VCaP (cell line): ENCODE measurements at regions not wholly inside any gene's neighbourhood (a gene's known extent, or its start where the extent isn't known, plus 50 kb on each side); places are given as distances from the start of the nearest gene placed in this dataset.

Experiments
- H3K27ac ChIP-seq: fragments of 450-650 bp; 2 replicates; pipeline ENCODE4 v1.5.1; 2017
- TF ChIP-seq, protein P1 (sequence below): fragments of 450-650 bp; conservative IDR thresholded peaks from 2 replicates; pipeline ENCODE4 v1.5.1; 2017; ENCODE audit warnings: mild to moderate bottlenecking, moderate library complexity

DNA sequence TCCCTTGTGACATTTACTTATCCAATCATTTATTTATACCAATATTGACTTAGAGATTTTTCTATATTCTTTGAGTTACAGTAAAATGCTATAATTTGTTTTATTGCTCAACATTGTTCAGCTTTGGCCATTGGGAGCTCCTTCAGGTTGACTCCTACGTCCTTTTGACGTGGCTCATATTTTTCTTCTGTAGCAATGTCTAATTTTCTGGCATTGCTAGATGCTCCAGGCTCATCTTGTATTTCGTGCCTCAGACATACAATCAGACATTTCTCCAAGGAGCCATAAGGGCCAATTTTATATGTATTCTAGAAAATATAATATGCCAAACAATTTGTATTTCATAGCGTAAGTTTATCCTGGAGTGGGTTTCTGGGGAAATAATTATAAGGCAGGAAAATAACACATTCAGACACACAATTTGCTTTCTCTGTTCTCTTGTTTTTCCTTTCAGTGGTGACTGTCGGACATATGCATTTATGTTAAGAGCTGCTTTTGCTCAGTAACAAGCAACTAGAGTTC, 355.1 kb upstream of the MON1B start:
- no peak overlapping the region for H3K27ac ChIP-seq
- TF ChIP-seq, protein P1, sequence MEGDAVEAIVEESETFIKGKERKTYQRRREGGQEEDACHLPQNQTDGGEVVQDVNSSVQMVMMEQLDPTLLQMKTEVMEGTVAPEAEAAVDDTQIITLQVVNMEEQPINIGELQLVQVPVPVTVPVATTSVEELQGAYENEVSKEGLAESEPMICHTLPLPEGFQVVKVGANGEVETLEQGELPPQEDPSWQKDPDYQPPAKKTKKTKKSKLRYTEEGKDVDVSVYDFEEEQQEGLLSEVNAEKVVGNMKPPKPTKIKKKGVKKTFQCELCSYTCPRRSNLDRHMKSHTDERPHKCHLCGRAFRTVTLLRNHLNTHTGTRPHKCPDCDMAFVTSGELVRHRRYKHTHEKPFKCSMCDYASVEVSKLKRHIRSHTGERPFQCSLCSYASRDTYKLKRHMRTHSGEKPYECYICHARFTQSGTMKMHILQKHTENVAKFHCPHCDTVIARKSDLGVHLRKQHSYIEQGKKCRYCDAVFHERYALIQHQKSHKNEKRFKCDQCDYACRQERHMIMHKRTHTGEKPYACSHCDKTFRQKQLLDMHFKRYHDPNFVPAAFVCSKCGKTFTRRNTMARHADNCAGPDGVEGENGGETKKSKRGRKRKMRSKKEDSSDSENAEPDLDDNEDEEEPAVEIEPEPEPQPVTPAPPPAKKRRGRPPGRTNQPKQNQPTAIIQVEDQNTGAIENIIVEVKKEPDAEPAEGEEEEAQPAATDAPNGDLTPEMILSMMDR: no peak

DNA sequence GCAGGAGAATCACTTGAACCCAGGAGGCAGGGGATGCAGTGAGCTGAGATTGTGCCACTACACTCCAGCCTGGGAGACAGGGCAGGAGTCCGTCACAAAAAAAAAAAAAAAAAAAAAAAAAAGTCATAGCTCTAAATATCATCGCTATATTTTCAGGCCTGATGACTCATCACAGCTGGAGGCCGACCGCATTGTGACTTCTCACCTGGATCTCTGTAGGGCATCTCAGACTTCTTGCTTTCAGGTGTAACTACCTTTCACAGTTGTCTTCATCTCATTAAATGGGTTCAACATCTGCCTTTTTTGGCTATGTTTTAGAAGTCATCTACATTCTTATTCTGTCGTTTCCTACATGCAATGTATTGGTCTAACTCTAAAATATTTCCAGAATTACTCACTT, 353.1 kb upstream of the MON1B start:
- H3K27ac ChIP-seq: no peak overlapping the region
- TF ChIP-seq, protein P1: no peak

DNA sequence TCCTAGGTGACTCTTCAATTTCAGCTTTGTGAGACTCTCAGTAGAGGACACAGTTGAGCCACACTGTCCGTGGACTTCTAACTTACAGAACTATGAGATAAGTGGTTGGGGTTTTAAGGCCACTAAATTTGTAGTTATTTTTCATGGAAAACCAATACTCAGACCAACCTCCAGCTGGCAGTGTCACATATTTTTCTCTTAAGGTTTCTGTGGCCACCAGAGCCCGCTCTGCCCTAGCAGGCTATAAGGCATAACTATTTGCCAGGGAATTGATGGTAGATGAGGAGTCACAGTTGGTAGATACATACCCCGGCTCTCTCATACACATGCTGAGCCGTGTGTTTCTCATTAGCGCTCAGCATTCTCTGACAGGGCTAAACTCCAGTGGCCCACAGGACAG, 336.8 kb upstream of the MON1B start:
- TF ChIP-seq, protein P1: peak; percentile 45
- H3K27ac ChIP-seq: no peak overlapping the region

DNA sequence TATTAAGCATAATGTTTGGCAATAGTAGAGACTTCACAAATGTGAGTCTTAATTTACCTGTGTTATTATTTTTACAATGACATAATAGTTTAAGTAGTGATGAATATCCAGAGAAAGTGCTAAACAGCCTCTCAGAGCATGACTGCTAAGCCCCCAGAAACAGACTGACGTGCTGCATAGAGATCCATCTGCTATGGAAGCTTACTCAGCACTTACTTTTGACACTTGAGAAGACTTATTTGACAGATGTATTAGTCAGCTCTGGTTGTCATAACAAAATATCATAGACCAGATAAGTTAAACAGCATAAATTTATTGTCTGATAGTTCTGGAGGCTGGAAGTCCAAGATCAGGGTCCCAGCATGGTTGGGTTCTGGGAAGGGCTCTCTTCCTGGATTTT, 334.9 kb upstream of the MON1B start:
- TF ChIP-seq, protein P1: no peak
- H3K27ac ChIP-seq: no peak overlapping the region

DNA sequence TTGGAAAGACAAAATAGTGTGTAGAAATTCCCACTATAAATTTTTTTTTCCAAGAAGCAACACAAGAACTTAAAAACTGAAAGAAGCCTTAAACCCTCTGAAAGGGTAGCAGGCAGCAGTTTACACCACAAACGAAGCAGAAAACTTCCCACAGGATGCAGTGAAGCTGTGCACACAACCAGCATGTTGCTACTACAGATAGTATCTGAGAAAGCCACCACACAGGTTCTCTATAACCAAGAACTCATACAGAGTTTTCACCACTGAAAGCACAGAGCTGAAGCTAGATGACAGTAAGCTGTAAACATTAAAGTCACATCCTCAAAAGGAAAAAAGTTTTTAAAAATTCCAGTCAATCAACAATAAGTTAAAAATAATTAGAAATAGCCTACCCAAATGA, 333.6 kb upstream of the MON1B start:
- no peak overlapping the region for H3K27ac ChIP-seq
- TF ChIP-seq, protein P1: no peak

DNA sequence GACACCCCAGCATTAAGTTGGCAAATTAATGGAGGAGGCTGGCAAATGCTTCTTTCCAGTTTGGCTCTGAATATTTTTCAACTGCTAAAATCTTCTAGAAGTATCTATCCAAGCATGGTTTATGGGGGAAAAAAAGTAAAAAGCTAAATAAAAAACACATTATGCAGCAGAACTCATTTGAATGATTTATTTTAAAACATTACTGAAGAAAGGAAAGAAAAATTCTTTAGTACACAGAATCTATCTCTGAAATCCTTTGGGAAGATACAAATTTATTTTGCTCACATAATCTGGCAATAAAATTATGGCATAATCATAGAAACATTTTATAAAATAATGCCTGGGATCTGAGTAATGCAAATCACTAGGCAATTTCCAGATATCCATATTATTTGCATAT, 328.1 kb upstream of the MON1B start:
- H3K27ac ChIP-seq: no peak overlapping the region
- TF ChIP-seq, protein P1: no peak

DNA sequence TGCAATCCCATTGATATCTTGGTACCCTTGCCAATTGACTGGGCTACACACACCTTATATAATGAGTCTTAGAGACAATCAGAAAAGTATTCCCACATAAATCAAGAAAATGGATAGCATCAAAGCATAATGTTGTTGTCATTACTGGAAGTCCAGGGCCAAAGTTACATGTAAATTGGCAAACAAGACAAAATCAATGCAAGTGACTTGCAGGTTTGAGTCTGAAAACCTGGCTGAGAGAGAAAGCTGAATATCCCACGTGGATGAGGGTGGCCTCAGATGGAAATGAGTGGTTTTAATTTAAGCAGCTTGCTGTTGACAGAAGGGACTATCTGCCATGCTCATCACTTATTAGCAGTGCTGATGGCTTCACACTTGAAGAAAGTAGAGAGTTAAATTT, 324.0 kb upstream of the MON1B start:
- H3K27ac ChIP-seq: no peak overlapping the region
- TF ChIP-seq, protein P1: no peak
